Hepatocyte (in vitro differentiated cells): ENCODE measurements at regions not wholly inside any gene's neighbourhood (a gene's known extent, or its start where the extent isn't known, plus 50 kb on each side); places are given as distances from the start of the nearest gene placed in this dataset.
A peak's percentile ranks its signal among the peaks of the same experiment; 100 is the strongest.

ENCODE experiments used
- DNase-seq: peaks from one replicate; pipeline ENCODE4 v3.0.0-alpha.2; 2016; ENCODE audit warnings: low spot score
- H2AFZ ChIP-seq: fragments of 200-600 bp; sonication (generic); 2 replicates; pipeline ENCODE4 v1.6.0; 2016; ENCODE audit warnings: antibody characterized with exemption, mild to moderate bottlenecking
- H3K27ac ChIP-seq: fragments of 200-600 bp; sonication (generic); 2 replicates; pipeline ENCODE4 v1.5.1; 2016; ENCODE audit warnings: mild to moderate bottlenecking
- H3K27me3 ChIP-seq: fragments of 200-600 bp; sonication (generic); 2 replicates; pipeline ENCODE4 v1.6.1; 2016
- H3K36me3 ChIP-seq: fragments of 200-600 bp; sonication (generic); replicated peaks from 2 replicates; pipeline ENCODE4 v1.5.1; 2016; ENCODE audit warnings: low read depth; ENCODE audit not compliant: insufficient read depth
- H3K4me1 ChIP-seq: fragments of 200-600 bp; sonication (generic); 2 replicates; pipeline ENCODE4 v1.5.1; 2016; ENCODE audit warnings: mild to moderate bottlenecking, moderate library complexity; ENCODE audit not compliant: insufficient read depth
- H3K4me2 ChIP-seq: fragments of 200-600 bp; sonication (generic); 2 replicates; pipeline ENCODE4 v1.6.0; 2016
- H3K4me3 ChIP-seq: fragments of 200-600 bp; sonication (generic); 2 replicates; pipeline ENCODE4 v1.5.1; 2016; ENCODE audit warnings: mild to moderate bottlenecking
- H3K79me2 ChIP-seq: fragments of 200-600 bp; sonication (generic); 2 replicates; pipeline ENCODE4 v1.6.0; 2017; ENCODE audit warnings: mild to moderate bottlenecking
- H3K9me2 ChIP-seq: fragments of 200-600 bp; sonication (generic); replicated peaks from 2 replicates; pipeline ENCODE4 v1.6.0; 2017; ENCODE audit warnings: mild to moderate bottlenecking; ENCODE audit not compliant: insufficient read depth
- H3K9me3 ChIP-seq: fragments of 200-600 bp; sonication (generic); 2 replicates; pipeline ENCODE4 v1.5.1; 2016; ENCODE audit warnings: low read depth, mild to moderate bottlenecking
- H4K20me1 ChIP-seq: fragments of 200-600 bp; sonication (generic); 2 replicates; pipeline ENCODE4 v1.6.0; 2016; ENCODE audit warnings: mild to moderate bottlenecking; ENCODE audit not compliant: insufficient read depth, poor library complexity, severe bottlenecking
- CTCF ChIP-seq: fragments of 200-600 bp; sonication (generic); IDR thresholded peaks from 2 replicates; pipeline ENCODE4 v1.5.1; 2016; ENCODE audit warnings: antibody characterized with exemption, mild to moderate bottlenecking; ENCODE audit not compliant: poor library complexity
- EZH2 ChIP-seq: fragments of 200-600 bp; sonication (generic); IDR thresholded peaks from 2 replicates; pipeline ENCODE4 v1.6.1; 2016; ENCODE audit warnings: antibody characterized with exemption, mild to moderate bottlenecking, borderline replicate concordance
- EZH2phosphoT487 ChIP-seq: fragments of 200-600 bp; sonication (generic); IDR thresholded peaks from one replicate; pipeline ENCODE4 v1.6.1; 2018; ENCODE audit warnings: antibody characterized with exemption, mild to moderate bottlenecking, low read depth, moderate library complexity; ENCODE audit not compliant: unreplicated experiment, severe bottlenecking
- WGBS: methylation state at CpG from one replicate; pipeline ENCODE4 v1.1.6; 2016; ENCODE audit warnings: low lambda C conversion rate; ENCODE audit errors: missing lambda C conversion rate; 5-methylcytosine and 5-hydroxymethylcytosine counted together

- Histone ChIP-seq H3K4me2 (no peak overlapping the region), H3K27ac (no peak overlapping the region), H3K4me1 (peaks cover 20% of the 10 kb centered on the region), H3K9me3 (no peaks in the 10 kb centered on the region), H3K9me2 (no peaks in the 10 kb centered on the region), H3K79me2 (no peaks in the 10 kb centered on the region), H3K4me3 (no peak overlapping the region), H4K20me1 (no peaks in the 10 kb centered on the region), H2AFZ (no peak overlapping the region), H3K36me3 (no peaks in the 10 kb centered on the region), H3K27me3 (no peaks in the 10 kb centered on the region)
- no peak for DNase-seq
- 83% methylated on average over 6 of the region's 6 CpGs for WGBS
- TF ChIP-seq EZH2 (no peak), CTCF (no peak), EZH2phosphoT487 (no peak)
These were observed 245.8 kb upstream of the JAG1 start for GRCh38 chr20:10919396-10920140.

- Histone ChIP-seq H3K36me3 (no peaks in the 10 kb centered on the region), H2AFZ (no peak overlapping the region)
- TF ChIP-seq EZH2 (no peak), EZH2phosphoT487 (no peak), CTCF (no peak)
These were observed 246.6 kb upstream of the JAG1 start for GRCh38 chr20:10920396-10920795.

GRCh38 chr20:10921491-10922010, 247.8 kb upstream of the JAG1 start:
- Histone ChIP-seq H3K4me2 (no peak overlapping the region), H3K4me1 (peaks cover 26% of the 10 kb centered on the region), H3K27ac (no peak overlapping the region)

More at GRCh38 chr20:10920396-10920795, 246.6 kb upstream of the JAG1 start:
- no peaks in the 10 kb centered on the region for H3K79me2 ChIP-seq
- DNase-seq: no peak
- WGBS: 43% methylated on average over 2 of the region's 2 CpGs
- H4K20me1 ChIP-seq: no peaks in the 10 kb centered on the region
- no peaks in the 10 kb centered on the region for H3K9me2 ChIP-seq
- no peak overlapping the region for H3K4me2 ChIP-seq
- no peak overlapping the region for H3K4me3 ChIP-seq
- H3K27ac ChIP-seq: peak overlapping the region; percentile 11
- no peaks in the 10 kb centered on the region for H3K27me3 ChIP-seq
- H3K4me1 ChIP-seq: peaks cover 26% of the 10 kb centered on the region
- H3K9me3 ChIP-seq: no peaks in the 10 kb centered on the region

More at GRCh38 chr20:10921491-10922010, 247.8 kb upstream of the JAG1 start:
- Histone ChIP-seq H3K9me3 (no peaks in the 10 kb centered on the region), H3K4me3 (no peak overlapping the region), H3K79me2 (no peaks in the 10 kb centered on the region), H3K9me2 (no peaks in the 10 kb centered on the region), H4K20me1 (no peaks in the 10 kb centered on the region), H3K36me3 (no peaks in the 10 kb centered on the region), H3K27me3 (no peaks in the 10 kb centered on the region), H2AFZ (no peak overlapping the region)
- no peak for DNase-seq
- 91% methylated on average over 2 of the region's 2 CpGs for WGBS
- TF ChIP-seq EZH2phosphoT487 (no peak), EZH2 (no peak), CTCF (no peak)
